Superior temporal gyrus (tissue), 1 donor: ENCODE measurements at regions not wholly inside any gene's neighbourhood (a gene's known extent, or its start where the extent isn't known, plus 50 kb on each side); places are given as distances from the start of the nearest gene placed in this dataset.
"Not testable (repeated sequence)": the region's sequence is repeated elsewhere in the genome, so short reads cannot be mapped to it uniquely, and the experiment has no call there.

Experiments
- DNase-seq: peaks from one replicate; pipeline ENCODE4 v3.0.0-alpha.2; 2016; ENCODE audit errors: extremely low spot score

DNA sequence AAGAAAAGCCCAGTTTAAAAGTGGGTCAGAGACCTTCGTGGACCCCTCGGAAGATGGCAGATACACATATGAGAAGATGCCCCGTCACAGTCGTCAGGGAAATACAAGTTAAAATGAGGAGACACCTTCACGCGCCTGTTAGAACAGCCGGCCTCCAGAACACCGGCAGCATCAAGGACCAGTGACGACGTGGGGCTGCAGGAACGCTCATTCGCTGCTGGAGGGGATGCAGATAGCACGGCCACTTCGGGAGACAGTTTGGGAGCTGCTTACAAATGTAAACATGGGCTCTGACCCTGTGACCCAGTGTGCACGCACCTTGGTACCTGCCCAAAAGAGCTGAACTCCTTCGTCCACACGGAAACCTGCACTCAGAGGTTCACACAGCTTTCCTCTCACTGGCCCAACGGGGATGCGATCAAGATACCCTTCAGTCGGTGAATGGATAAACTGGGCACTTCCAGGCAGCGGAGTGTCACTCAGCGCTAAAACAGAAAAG, 83.7 kb upstream of the CTDP1 start:
- DNase-seq, result no peak

GRCh38 chr18:79596446-79597175, 83.0 kb upstream of the CTDP1 start:
- DNase-seq, result no peak

DNA sequence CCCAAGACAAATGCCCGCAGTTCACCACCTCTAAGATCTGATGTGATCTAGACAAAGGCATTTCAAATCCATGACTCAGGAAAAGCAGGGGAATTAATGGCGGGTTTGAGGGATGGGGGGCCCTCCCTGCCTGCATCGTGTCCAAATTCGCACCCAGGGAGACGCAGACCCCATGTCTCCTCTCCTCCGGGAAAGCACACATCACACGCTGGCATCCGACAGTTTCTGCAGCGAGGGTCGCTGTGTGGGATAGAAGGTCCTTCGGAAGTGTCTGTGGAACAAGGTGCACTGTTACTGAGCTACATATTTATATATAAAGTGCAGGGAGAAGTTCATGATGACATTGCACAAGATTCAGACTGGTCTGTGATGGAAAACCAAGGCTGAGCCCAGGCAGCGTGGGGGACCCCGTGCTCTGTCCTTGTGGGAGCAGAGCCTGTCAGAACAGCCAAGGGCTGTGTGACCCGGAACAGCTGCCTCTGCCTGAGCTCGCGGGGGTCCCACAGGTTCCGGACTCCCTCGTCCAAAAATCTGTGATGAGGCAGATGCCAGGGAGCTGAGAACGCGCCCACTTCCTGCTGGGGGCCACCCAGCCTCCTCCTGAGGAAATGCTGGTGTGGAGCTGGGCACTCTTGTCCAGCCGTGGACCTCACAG, 82.3 kb upstream of the CTDP1 start:
- no peak for DNase-seq

DNA sequence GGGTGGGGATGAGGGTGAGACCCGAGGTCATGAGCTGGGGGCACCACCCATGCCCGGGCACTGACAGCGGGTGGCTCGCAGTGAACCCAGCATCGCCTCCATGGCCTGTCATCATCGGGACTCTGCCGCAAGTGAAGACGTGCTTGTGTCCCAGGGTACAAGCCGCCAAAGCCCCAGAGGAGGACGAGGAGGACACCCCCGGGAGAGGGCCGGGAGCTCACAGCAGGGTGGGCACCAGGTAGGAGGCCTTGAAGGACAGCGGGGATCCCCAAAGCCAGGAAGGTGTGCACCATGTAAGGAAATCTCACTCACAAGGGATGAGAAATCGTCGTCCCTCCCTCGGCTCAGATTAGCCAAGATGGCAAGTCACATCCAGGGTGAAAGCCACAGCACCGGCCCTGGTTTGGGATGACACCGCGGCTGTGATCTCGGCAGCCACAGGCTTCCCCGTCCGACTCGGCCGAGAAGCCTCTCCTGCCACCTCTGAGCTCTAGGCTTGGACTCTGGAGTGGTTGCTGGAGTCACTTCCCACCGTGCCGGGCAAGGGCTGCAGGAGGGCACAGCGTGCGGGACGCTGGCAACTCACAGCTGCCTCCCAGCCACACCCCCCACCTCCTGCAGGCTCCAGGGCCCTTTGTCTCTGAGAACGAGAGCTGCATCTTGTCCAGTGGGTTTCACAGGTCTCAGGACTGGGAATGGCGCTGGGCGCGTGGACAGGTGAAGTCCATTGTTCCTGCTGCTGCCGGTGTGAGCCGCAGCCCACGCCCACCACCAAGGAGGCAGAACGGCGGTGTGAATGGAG, 81.6 kb upstream of the CTDP1 start:
- DNase-seq, result no peak

- DNase-seq, result no peak
Measured at GRCh38 chr18:79598633-79599175, 80.9 kb upstream of the CTDP1 start.

DNA sequence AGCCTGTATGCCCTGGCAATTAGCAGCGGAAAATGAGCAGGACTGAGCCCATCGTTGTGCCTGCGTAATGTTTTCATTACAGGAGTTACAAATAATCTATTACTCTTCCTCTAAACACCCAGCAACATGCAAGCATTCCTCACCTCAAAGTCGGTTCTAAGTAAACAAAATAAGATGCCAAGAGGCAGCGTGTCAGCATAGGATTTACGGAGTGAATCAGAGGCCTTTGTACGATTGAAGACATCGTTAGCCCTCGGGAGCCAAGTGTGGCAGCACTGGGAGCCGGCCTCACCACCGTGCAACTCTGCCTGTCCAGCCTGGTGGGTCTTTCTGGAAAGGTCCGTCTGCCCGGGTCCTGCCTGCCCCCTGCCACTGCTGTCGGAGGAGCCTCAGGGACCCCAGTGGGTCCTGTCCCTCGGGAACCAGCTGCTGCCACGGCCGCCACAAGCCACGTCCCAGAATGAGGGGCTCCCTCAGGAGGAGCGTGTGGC, 80.1 kb upstream of the CTDP1 start:
- DNase-seq, result no peak

- DNase-seq, result no peak
Measured at GRCh38 chr18:79600141-79600540, 79.5 kb upstream of the CTDP1 start.

DNA sequence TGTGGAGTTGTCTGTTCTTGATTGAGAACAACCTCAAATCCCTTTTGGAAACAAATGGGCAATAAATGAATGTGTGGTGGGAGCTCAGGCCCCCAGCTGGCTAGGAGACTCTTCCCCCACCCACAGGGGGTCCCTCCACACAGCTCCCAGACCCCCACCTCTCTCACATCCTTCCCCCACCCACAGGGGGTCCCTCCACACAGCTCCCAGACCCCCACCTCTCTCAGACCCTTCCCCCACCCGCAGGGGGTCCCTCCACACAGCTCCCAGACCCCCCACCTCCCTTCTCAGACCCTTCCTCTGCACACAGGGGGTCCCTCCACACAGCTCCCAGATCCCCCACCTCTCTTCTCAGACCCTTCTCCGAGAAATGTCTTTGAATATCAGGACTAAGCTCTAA, 79.0 kb upstream of the CTDP1 start:
- DNase-seq, result no peak

GRCh38 chr18:79601234-79601633, 78.4 kb upstream of the CTDP1 start:
- DNase-seq, result no peak

DNA sequence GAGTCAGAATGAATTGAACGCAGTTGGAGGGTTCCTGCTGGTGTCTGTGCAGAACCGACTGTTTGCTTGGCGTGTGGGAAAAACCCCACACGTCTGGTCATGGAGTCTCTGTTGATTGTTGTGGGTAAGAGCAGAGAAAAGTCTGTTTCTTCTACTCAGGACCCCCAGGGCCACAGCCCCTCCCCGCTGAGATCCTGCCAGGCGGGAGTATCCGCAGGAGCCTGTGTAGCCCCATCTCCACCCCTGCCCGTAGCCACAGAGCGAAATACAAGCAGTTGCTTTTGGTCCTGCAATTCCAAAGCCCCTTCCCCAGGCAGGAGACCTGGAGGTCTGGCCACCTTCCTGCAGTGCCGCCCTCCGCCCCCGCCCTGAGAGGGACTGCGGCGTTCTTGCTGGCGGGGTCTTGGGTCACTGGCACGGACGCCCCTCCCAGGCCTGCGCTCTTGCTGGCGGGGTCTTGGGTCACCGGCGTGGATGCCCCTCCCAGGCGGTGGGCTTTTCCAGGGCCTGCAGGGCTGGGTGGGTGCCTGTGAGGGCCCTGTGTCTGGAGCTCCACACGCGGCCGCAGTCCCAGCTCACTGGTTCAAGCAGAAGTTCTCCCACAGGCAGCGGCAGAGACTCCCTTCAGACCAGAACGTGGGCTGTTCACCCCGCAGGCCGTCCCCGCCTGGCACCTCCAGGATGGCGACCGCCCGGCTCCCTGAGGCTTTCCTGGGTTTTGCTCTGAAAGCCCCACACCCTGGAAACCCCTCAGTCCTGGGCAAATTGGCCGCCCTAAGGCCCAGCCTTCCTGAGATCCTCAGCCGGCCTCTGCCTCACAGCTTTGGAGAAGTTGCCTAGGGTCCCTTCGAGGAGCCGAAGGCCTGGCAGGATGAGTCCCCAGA, 76.0 kb upstream of the CTDP1 start:
- DNase-seq, result no peak

GRCh38 chr18:79604205-79604912, 75.2 kb upstream of the CTDP1 start:
- DNase-seq, result no peak

DNA sequence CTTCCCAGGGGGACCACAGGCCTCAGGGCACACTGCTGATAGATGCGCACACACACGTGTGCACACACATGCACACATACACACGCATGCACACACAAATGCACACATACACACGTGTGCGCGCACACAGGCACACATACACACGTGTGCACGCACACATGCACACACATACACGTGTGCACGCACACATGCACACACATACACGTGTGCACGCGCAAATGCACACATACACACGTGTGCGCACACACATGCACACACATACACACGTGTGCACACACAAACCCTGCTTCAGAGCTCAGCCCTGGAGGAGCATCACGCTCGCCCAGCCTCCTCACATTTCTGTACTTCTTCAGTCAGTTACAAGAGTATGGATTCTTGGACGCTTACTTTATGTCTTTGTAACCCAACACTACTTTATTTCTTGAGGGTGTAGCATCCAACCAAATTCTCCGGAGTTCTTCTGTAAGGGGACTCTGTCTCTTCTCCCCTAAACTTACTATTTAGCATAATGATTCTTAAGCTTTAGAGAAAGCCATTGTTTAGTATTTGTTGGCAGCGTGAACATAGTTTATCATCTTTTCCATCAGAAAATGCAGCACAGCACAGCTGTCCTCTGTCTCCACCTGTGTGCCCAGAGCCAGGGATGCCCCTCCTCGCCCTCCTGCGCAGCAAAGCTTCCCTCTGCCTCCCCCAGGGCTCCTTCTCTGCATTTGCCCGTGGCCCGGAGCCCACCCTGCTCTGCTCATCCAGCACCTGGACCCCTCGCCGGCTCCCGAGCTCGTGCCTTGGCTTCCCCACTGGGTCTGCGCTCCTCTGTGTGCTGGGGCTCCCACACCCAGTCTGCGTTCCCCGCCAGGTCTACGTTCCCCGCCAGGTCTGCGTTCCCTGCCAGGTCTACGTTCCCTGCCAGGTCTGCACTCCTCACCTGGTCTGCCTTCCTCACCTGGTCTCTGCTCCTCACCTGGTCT, 74.4 kb upstream of the CTDP1 start:
- no peak for DNase-seq

GRCh38 chr18:79606071-79606470, 73.5 kb upstream of the CTDP1 start:
- not testable (repeated sequence) for DNase-seq

- DNase-seq, result no peak
Measured at GRCh38 chr18:79606621-79607331, 72.8 kb upstream of the CTDP1 start.

GRCh38 chr18:79607361-79607952, 72.1 kb upstream of the CTDP1 start:
- DNase-seq, result no peak

GRCh38 chr18:79608069-79608468, 71.5 kb upstream of the CTDP1 start:
- DNase-seq, result no peak

GRCh38 chr18:79608535-79608934, 71.1 kb upstream of the CTDP1 start:
- DNase-seq, result no peak

GRCh38 chr18:79608999-79609461, 70.6 kb upstream of the CTDP1 start:
- no peak for DNase-seq
